A673 (cell line): ENCODE measurements at regions not wholly inside any gene's neighbourhood (a gene's known extent, or its start where the extent isn't known, plus 50 kb on each side); places are given as distances from the start of the nearest gene placed in this dataset.

Source experiments
- EZH2 ChIP-seq: fragments of 200-600 bp; sonication (generic); IDR thresholded peaks from 2 replicates; pipeline ENCODE4 v1.6.1; 2017; ENCODE audit warnings: borderline replicate concordance, low read depth, mild to moderate bottlenecking, mixed read lengths, antibody characterized with exemption, low read length; ENCODE audit not compliant: poor library complexity, severe bottlenecking
- TF ChIP-seq, protein P1 (sequence below): fragments of 300-800, 200-600 bp; sonication (generic); conservative IDR thresholded peaks from 2 replicates; pipeline ENCODE4 v1.5.1; 2017; ENCODE audit warnings: low read depth, mild to moderate bottlenecking, antibody characterized with exemption, low read length, moderate library complexity, mixed read lengths

DNA sequence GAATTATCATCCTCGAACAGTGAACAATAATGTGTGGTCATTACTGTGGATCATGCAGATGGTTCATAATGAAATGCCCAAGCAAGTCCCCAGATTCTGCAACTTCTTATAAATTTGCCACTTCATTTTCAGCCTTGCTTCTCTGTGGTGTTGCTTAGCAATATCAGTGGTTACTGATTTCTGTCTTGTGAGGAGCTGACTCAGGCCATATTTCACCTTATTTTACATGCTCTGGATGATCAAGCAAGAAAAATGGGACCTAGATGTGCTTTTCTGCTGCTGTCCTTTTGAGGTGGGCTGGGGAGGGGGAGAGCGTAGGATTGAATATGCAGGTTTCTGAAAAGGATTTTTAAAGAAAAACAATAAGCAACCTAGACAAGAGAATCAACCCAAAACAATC, 188.3 kb downstream of the SLC24A2 start:
- TF ChIP-seq, protein P1, sequence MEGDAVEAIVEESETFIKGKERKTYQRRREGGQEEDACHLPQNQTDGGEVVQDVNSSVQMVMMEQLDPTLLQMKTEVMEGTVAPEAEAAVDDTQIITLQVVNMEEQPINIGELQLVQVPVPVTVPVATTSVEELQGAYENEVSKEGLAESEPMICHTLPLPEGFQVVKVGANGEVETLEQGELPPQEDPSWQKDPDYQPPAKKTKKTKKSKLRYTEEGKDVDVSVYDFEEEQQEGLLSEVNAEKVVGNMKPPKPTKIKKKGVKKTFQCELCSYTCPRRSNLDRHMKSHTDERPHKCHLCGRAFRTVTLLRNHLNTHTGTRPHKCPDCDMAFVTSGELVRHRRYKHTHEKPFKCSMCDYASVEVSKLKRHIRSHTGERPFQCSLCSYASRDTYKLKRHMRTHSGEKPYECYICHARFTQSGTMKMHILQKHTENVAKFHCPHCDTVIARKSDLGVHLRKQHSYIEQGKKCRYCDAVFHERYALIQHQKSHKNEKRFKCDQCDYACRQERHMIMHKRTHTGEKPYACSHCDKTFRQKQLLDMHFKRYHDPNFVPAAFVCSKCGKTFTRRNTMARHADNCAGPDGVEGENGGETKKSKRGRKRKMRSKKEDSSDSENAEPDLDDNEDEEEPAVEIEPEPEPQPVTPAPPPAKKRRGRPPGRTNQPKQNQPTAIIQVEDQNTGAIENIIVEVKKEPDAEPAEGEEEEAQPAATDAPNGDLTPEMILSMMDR, result no peak
- no peak for TF ChIP-seq EZH2
